HepG2 (cell line): ENCODE measurements at regions not wholly inside any gene's neighbourhood (a gene's known extent, or its start where the extent isn't known, plus 50 kb on each side); places are given as distances from the start of the nearest gene placed in this dataset.

Source experiments
- ATAC-seq: fragments of 200-7000 bp; cut with Tn5 transposase; 3 replicates; pipeline ENCODE4 v1.9.1; 2020; ENCODE audit warnings: mild to moderate bottlenecking, moderate library complexity
- BruUV-seq: library from RNA; stranded (reverse); fragments of 400-500 nt; replicated peaks from 2 replicates; lab custom pipeline; 2021; lab: Mats Ljungman, UMichigan
- CTCF ChIA-PET: fragments of 300-600 bp; formaldehyde crosslinking; extraction: SDS; loops from one replicate; lab custom pipeline; 2021; ENCODE audit warnings: low total read pairs, inconsistent platforms, low intra/inter-chr PET ratio; lab: Yijun Ruan, JAX
- POLR2A ChIA-PET: fragments of 350-600 bp; sonication (Branson Sonifier 250); formaldehyde crosslinking; loops from one replicate; lab custom pipeline; 2020; ENCODE audit warnings: antibody characterized with exemption, inconsistent platforms; lab: Yijun Ruan, JAX
- DNase-seq: peaks from one replicate; pipeline ENCODE4 v3.0.0-alpha.2; 2015; ENCODE audit warnings: low spot score
- FAIRE-seq: peaks from 3 replicates; lab custom pipeline; 2011; peaks lifted over from hg19 to GRCh38; lab: Jason Lieb, UNC
- H2AFZ ChIP-seq: one replicate; pipeline ENCODE4 v1.6.1; 2011; ENCODE audit warnings: low read length, inconsistent platforms
- H3K27ac ChIP-seq: fragments of 300-600 bp; 3 replicates; pipeline ENCODE4 v1.8.0; 2011; ENCODE audit warnings: mixed run types, mild to moderate bottlenecking, mixed read lengths, low read length, inconsistent platforms; ENCODE audit not compliant: insufficient read depth; ENCODE audit errors: extremely low read length
- H3K27me3 ChIP-seq, 2 experiments: fragments of 200-600 bp in 1 of 2; 2 replicates in 1 of 2; 3 replicates in 1 of 2; pipeline versions ENCODE4 v1.6.0 to v1.8.0; 2011; ENCODE audit warnings: low read length in 2 of 2, mild to moderate bottlenecking in 2 of 2, moderate library complexity in 2 of 2, inconsistent platforms in 1 of 2; ENCODE audit not compliant: insufficient read depth in 2 of 2, control insufficient read depth in 1 of 2
- H3K36me3 ChIP-seq, 2 experiments: fragments of 200-600 bp in 1 of 2; replicated peaks in 1 of 2; 2 replicates in 1 of 2; 3 replicates in 1 of 2; pipeline versions ENCODE4 v1.5.1 to v1.8.0; 2011; ENCODE audit warnings: low read length in 2 of 2, inconsistent platforms in 1 of 2; ENCODE audit not compliant: insufficient read depth in 2 of 2, control insufficient read depth in 1 of 2
- H3K4me1 ChIP-seq: 2 replicates; pipeline ENCODE4 v1.5.1; 2012; ENCODE audit warnings: low read length, inconsistent platforms; ENCODE audit not compliant: insufficient read depth
- H3K4me2 ChIP-seq: 2 replicates; pipeline ENCODE4 v1.6.0; 2011; ENCODE audit warnings: low read depth, low read length, inconsistent platforms
- H3K4me3 ChIP-seq, 3 experiments: fragments of 200-600 bp in 1 of 3; sonication (generic), shearing (Covaris generic) in 1 of 3; replicated peaks in 1 of 3; 2 replicates each; pipeline ENCODE4 v1.5.1; 2011 to 2016; ENCODE audit warnings: low read length in 3 of 3, inconsistent platforms in 2 of 3, low read depth in 2 of 3, mild to moderate bottlenecking in 2 of 3, control low read depth in 1 of 3, mixed read lengths in 1 of 3; ENCODE audit not compliant: insufficient read depth in 1 of 3
- H3K79me2 ChIP-seq: one replicate; pipeline ENCODE4 v1.6.1; 2011; ENCODE audit warnings: low read length, inconsistent platforms; ENCODE audit not compliant: insufficient read depth
- H3K9ac ChIP-seq: 2 replicates; pipeline ENCODE4 v1.6.0; 2011; ENCODE audit warnings: mild to moderate bottlenecking, low read depth, low read length, inconsistent platforms; ENCODE audit not compliant: insufficient read depth
- H3K9me3 ChIP-seq: 2 replicates; pipeline ENCODE4 v1.5.1; 2012; ENCODE audit warnings: mild to moderate bottlenecking, low read length
- H4K20me1 ChIP-seq: 2 replicates; pipeline ENCODE4 v1.6.0; 2011; ENCODE audit warnings: inconsistent platforms, mild to moderate bottlenecking, low read length, moderate library complexity; ENCODE audit not compliant: insufficient read depth
- DMAP1 ChIP-seq: IDR thresholded peaks from 2 replicates; pipeline ENCODE4 v1.6.1; 2016
- KDM3A ChIP-seq: IDR thresholded peaks from 2 replicates; pipeline ENCODE4 v1.6.1; 2018; ENCODE audit warnings: low read depth, missing compliant biosample characterization
- KDM4B ChIP-seq: sonication (generic); formaldehyde crosslinking; IDR thresholded peaks from 2 replicates; pipeline ENCODE4 v1.4.0; 2020; ENCODE audit warnings: missing genetic modification reagents
- NCOA1 ChIP-seq: sonication (generic); formaldehyde crosslinking; IDR thresholded peaks from 2 replicates; pipeline ENCODE4 v1.9.0; 2021; ENCODE audit warnings: missing genetic modification reagents
- RELA ChIP-seq: sonication (generic); formaldehyde crosslinking; IDR thresholded peaks from 2 replicates; pipeline ENCODE4 v1.4.0; 2020; ENCODE audit warnings: missing genetic modification reagents
- SNAPC2 ChIP-seq: sonication (generic); formaldehyde crosslinking; IDR thresholded peaks from 2 replicates; pipeline ENCODE4 v1.8.1; 2022; ENCODE audit warnings: mild to moderate bottlenecking, missing genetic modification reagents
- TBX2 ChIP-seq: sonication (generic); formaldehyde crosslinking; IDR thresholded peaks from 2 replicates; pipeline ENCODE4 v1.5.0; 2020; ENCODE audit warnings: missing genetic modification reagents, mild to moderate bottlenecking, borderline replicate concordance
- TCF7L2 ChIP-seq: IDR thresholded peaks from 2 replicates; pipeline ENCODE4 v1.6.1; 2011; ENCODE audit warnings: mild to moderate bottlenecking, low read depth, low read length, moderate library complexity
- ZFP90 ChIP-seq: sonication (generic); formaldehyde crosslinking; IDR thresholded peaks from 2 replicates; pipeline ENCODE4 v1.8.0; 2022; ENCODE audit warnings: missing genetic modification reagents, mild to moderate bottlenecking, inconsistent platforms, borderline replicate concordance
- ZNF460 ChIP-seq: sonication (generic); formaldehyde crosslinking; IDR thresholded peaks from 2 replicates; pipeline ENCODE4 v1.5.1; 2020; ENCODE audit warnings: missing genetic modification reagents, mild to moderate bottlenecking, borderline replicate concordance
- ZNF652 ChIP-seq: IDR thresholded peaks from 2 replicates; pipeline ENCODE4 v1.6.1; 2016; ENCODE audit warnings: low read depth, borderline replicate concordance
- ZNF713 ChIP-seq: sonication (generic); formaldehyde crosslinking; IDR thresholded peaks from 2 replicates; pipeline ENCODE4 v1.4.0; 2020; ENCODE audit warnings: mild to moderate bottlenecking, missing genetic modification reagents
- ZNF879 ChIP-seq: sonication (generic); formaldehyde crosslinking; IDR thresholded peaks from 2 replicates; pipeline ENCODE4 v1.8.1; 2023; ENCODE audit warnings: missing genetic modification reagents
- WGBS: methylation state at CpG from one replicate; pipeline ENCODE4 v1.1.6; 2017; ENCODE audit warnings: low lambda C conversion rate; 5-methylcytosine and 5-hydroxymethylcytosine counted together
- in situ Hi-C: cut with HindIII; loops from 2 replicates; pipeline ENCODE4 v1.10.0; 2017; ENCODE audit warnings: low pct_unique_long_range_greater_than_20kb; ENCODE audit not compliant: extremely low pct_ligation_motif_present
- intact Hi-C: fragments of 100-400 bp; cut with micrococcal nuclease; formaldehyde crosslinking; loops from one replicate; pipeline ENCODE4 v1.10.0; 2022; ENCODE audit not compliant: unreplicated experiment
- TF ChIP-seq, protein P1 (sequence below): sonication (generic); formaldehyde crosslinking; IDR thresholded peaks from 2 replicates; pipeline ENCODE4 v1.4.0; 2020; ENCODE audit warnings: mild to moderate bottlenecking, missing genetic modification reagents
- TF ChIP-seq, protein P2 (sequence below): sonication (generic); formaldehyde crosslinking; IDR thresholded peaks from 2 replicates; pipeline ENCODE4 v1.9.0; 2021; ENCODE audit warnings: missing genetic modification reagents, mild to moderate bottlenecking, borderline replicate concordance

- TF ChIP-seq, protein P1, sequence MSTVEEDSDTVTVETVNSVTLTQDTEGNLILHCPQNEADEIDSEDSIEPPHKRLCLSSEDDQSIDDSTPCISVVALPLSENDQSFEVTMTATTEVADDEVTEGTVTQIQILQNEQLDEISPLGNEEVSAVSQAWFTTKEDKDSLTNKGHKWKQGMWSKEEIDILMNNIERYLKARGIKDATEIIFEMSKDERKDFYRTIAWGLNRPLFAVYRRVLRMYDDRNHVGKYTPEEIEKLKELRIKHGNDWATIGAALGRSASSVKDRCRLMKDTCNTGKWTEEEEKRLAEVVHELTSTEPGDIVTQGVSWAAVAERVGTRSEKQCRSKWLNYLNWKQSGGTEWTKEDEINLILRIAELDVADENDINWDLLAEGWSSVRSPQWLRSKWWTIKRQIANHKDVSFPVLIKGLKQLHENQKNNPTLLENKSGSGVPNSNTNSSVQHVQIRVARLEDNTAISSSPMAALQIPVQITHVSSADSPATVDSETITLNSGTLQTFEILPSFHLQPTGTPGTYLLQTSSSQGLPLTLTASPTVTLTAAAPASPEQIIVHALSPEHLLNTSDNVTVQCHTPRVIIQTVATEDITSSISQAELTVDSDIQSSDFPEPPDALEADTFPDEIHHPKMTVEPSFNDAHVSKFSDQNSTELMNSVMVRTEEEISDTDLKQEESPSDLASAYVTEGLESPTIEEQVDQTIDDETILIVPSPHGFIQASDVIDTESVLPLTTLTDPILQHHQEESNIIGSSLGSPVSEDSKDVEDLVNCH = no peak
- TF ChIP-seq KDM3A (CRISPR knock-in tag) (no peak), NCOA1 (no peak), ZFP90 (CRISPR knock-in tag) (no peak), ZNF652 (CRISPR knock-in tag) (no peak), KDM4B (CRISPR knock-in tag) (no peak)
- TF ChIP-seq, protein P2, sequence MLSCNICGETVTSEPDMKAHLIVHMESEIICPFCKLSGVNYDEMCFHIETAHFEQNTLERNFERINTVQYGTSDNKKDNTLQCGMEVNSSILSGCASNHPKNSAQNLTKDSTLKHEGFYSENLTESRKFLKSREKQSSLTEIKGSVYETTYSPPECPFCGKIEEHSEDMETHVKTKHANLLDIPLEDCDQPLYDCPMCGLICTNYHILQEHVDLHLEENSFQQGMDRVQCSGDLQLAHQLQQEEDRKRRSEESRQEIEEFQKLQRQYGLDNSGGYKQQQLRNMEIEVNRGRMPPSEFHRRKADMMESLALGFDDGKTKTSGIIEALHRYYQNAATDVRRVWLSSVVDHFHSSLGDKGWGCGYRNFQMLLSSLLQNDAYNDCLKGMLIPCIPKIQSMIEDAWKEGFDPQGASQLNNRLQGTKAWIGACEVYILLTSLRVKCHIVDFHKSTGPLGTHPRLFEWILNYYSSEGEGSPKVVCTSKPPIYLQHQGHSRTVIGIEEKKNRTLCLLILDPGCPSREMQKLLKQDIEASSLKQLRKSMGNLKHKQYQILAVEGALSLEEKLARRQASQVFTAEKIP (CRISPR knock-in tag) = no peak
Observed at GRCh38 chr16:63244631-63245030, 1208.4 kb upstream of the CDH8 start (continued).

GRCh38 chr16:63241497-63242028 lies 1205.3 kb upstream of the CDH8 start:
- Histone ChIP-seq H3K4me3 (no peak overlapping the region), H3K27ac (no peak overlapping the region), H3K9me3 (peaks cover 44% of the 10 kb centered on the region), H3K27me3 (no peaks in the 10 kb centered on the region), H3K9ac (no peak overlapping the region), H2AFZ (no peak overlapping the region), H4K20me1 (no peaks in the 10 kb centered on the region), H3K4me2 (no peak overlapping the region), H3K4me1 (no peaks in the 10 kb centered on the region), H3K36me3 (no peaks in the 10 kb centered on the region), H3K79me2 (no peaks in the 10 kb centered on the region)
- in situ Hi-C loops = no loop called here
- no peak for ATAC-seq
- no peak for FAIRE-seq
- ChIA-PET CTCF (no interaction called here), POLR2A (no interaction called here)
- 28% methylated on average over 5 of the region's 5 CpGs for WGBS
- intact Hi-C loops = no loop called here
- TF ChIP-seq ZNF879 (CRISPR knock-in tag) (no peak), RELA (CRISPR knock-in tag) (no peak), ZNF713 (CRISPR knock-in tag) (no peak), ZNF460 (CRISPR knock-in tag) (no peak), SNAPC2 (CRISPR knock-in tag) (no peak), TBX2 (CRISPR knock-in tag) (no peak), TCF7L2 (no peak), DMAP1 (CRISPR knock-in tag) (no peak)
- no TSS peak for BruUV-seq
- no peak for DNase-seq
